A549 (cell line): ENCODE measurements at regions not wholly inside any gene's neighbourhood (a gene's known extent, or its start where the extent isn't known, plus 50 kb on each side); places are given as distances from the start of the nearest gene placed in this dataset.
"Not testable (repeated sequence)": the region's sequence is repeated elsewhere in the genome, so short reads cannot be mapped to it uniquely, and the experiment has no call there.

Experiments
- ATAC-seq, 2 experiments: fragments of 200-7000 bp in 1 of 2; fragments of >200 bp in 1 of 2; cut with Nextera tagmentation in 1 of 2; cut with Tn5 transposase in 1 of 2; 3 replicates each; pipeline versions ENCODE4 v1.8.0 to v1.9.1; 2018 to 2020; ENCODE audit warnings: mild to moderate bottlenecking in 1 of 2, moderate library complexity in 1 of 2
- CTCF ChIA-PET: fragments of 300-600 bp; sonication (Branson Sonifier 250); formaldehyde crosslinking; extraction: SDS; loops from one replicate; lab custom pipeline; 2021; ENCODE audit warnings: antibody characterized with exemption, inconsistent platforms; lab: Yijun Ruan, JAX
- POLR2A ChIA-PET: fragments of 350-600 bp; formaldehyde crosslinking; extraction: SDS; loops from one replicate; lab custom pipeline; 2021; ENCODE audit warnings: antibody characterized with exemption, inconsistent platforms; lab: Yijun Ruan, JAX
- DNase-seq, 2 experiments: peaks; one replicate each; pipeline versions ENCODE4 v3.0.0 to v3.0.0-alpha.2; 2011 to 2016; ENCODE audit warnings: low read depth in 1 of 2, low spot score in 1 of 2
- FAIRE-seq: peaks from 2 replicates; lab custom pipeline; 2011; peaks lifted over from hg19 to GRCh38; lab: Jason Lieb, UNC
- H3K27ac ChIP-seq, 2 experiments: fragments of >200 bp; sonication (Bioruptor Twin); formaldehyde crosslinking; 3 replicates each; pipeline ENCODE4 v1.5.1; 2016 to 2017
- H3K4me1 ChIP-seq: fragments of >200 bp; sonication (Bioruptor Twin); formaldehyde crosslinking; 3 replicates; pipeline ENCODE4 v1.6.1; 2016
- H3K4me2 ChIP-seq: fragments of >200 bp; sonication (Bioruptor Twin); formaldehyde crosslinking; 3 replicates; pipeline ENCODE4 v1.6.1; 2016
- H3K4me3 ChIP-seq: fragments of >200 bp; sonication (Bioruptor Twin); formaldehyde crosslinking; 3 replicates; pipeline ENCODE4 v1.5.1; 2016
- H3K9me3 ChIP-seq: fragments of >200 bp; sonication (Bioruptor Twin); formaldehyde crosslinking; 3 replicates; pipeline ENCODE4 v1.6.1; 2016
- CBX8 ChIP-seq: fragments of 200-600 bp; sonication (generic); IDR thresholded peaks from 2 replicates; pipeline ENCODE4 v1.6.1; 2016
- FOSL2 ChIP-seq, 2 experiments: fragments of 450-650 bp in 1 of 2; fragments of >200 bp in 1 of 2; sonication (Bioruptor Twin) in 1 of 2; formaldehyde crosslinking; IDR thresholded peaks; 2 replicates each; pipeline versions ENCODE4 v1.5.0 to v1.6.1; 2016 to 2020; ENCODE audit warnings: mild to moderate bottlenecking in 1 of 2, moderate library complexity in 1 of 2
- HDAC2 ChIP-seq: fragments of 200-600 bp; sonication (generic); IDR thresholded peaks from 2 replicates; pipeline ENCODE4 v1.6.1; 2016
- HOXA7 ChIP-seq: fragments of 250-450 bp; sonication (Bioruptor Pico); IDR thresholded peaks from 2 replicates; pipeline ENCODE4 v1.5.0; 2020; ENCODE audit warnings: mild to moderate bottlenecking, moderate library complexity
- JUNB ChIP-seq: fragments of >200 bp; sonication (Bioruptor Twin); formaldehyde crosslinking; IDR thresholded peaks from 2 replicates; pipeline ENCODE4 v1.6.1; 2016
- KDM1A ChIP-seq: fragments of 200-600 bp; sonication (generic); IDR thresholded peaks from 2 replicates; pipeline ENCODE4 v1.6.1; 2016; ENCODE audit warnings: low read depth, mild to moderate bottlenecking
- KDM5A ChIP-seq: fragments of 200-600 bp; sonication (generic); IDR thresholded peaks from 2 replicates; pipeline ENCODE4 v1.6.1; 2016; ENCODE audit warnings: antibody characterized with exemption, mild to moderate bottlenecking
- MAZ ChIP-seq: fragments of 150-350 bp; IDR thresholded peaks from 2 replicates; pipeline ENCODE4 v1.6.1; 2014; ENCODE audit warnings: antibody characterized with exemption, low read depth, low read length, borderline replicate concordance
- PHF8 ChIP-seq: fragments of 200-600 bp; sonication (generic); IDR thresholded peaks from 2 replicates; pipeline ENCODE4 v1.6.1; 2016; ENCODE audit warnings: low read depth, mild to moderate bottlenecking, antibody characterized with exemption, moderate library complexity, borderline replicate concordance
- POLR2A ChIP-seq: IDR thresholded peaks from 2 replicates; pipeline ENCODE4 v1.6.1; 2012; ENCODE audit warnings: mild to moderate bottlenecking, low read length
- POLR2AphosphoS2 ChIP-seq: conservative IDR thresholded peaks from 2 replicates; pipeline ENCODE4 v1.6.1; 2012; ENCODE audit warnings: low read length, improper control_type of control experiment, inconsistent platforms
- RAD21 ChIP-seq, 2 experiments: fragments of >200 bp in 1 of 2; sonication (Bioruptor Twin) in 1 of 2; formaldehyde crosslinking in 1 of 2; IDR thresholded peaks in 1 of 2; conservative IDR thresholded peaks in 1 of 2; 2 replicates in 1 of 2; 3 replicates in 1 of 2; pipeline ENCODE4 v1.6.1; 2012 to 2018; ENCODE audit warnings: inconsistent platforms in 1 of 2
- SREBF2 ChIP-seq: fragments of 450-650 bp; IDR thresholded peaks from 2 replicates; pipeline ENCODE4 v1.6.1; 2014; ENCODE audit warnings: mild to moderate bottlenecking, moderate library complexity
- TP53 ChIP-seq: fragments of 250-450 bp; sonication (Bioruptor Pico); IDR thresholded peaks from 2 replicates; pipeline ENCODE4 v1.5.0; 2021; ENCODE audit warnings: mild to moderate bottlenecking, moderate library complexity
- ZNF302 ChIP-seq: fragments of 250-450 bp; sonication (Bioruptor Pico); IDR thresholded peaks from 2 replicates; pipeline ENCODE4 v1.9.0; 2021; ENCODE audit warnings: inconsistent platforms, mild to moderate bottlenecking, moderate library complexity
- WGBS: methylation state at CpG from one replicate; pipeline ENCODE4 v1.1.6; 2017; ENCODE audit errors: missing lambda C conversion rate; 5-methylcytosine and 5-hydroxymethylcytosine counted together
- TF ChIP-seq, protein P1 (sequence below): fragments of 250-450 bp; sonication (Bioruptor Pico); IDR thresholded peaks from 2 replicates; pipeline ENCODE4 v1.5.0; 2020; ENCODE audit warnings: low read depth, mild to moderate bottlenecking, moderate library complexity
- TF ChIP-seq, protein P2 (sequence below): IDR thresholded peaks from 2 replicates; pipeline ENCODE4 v1.6.1; 2012
- TF ChIP-seq, protein P3 (sequence below): fragments of 250-450 bp; sonication (Bioruptor Pico); IDR thresholded peaks from 2 replicates; pipeline ENCODE4 v1.5.0; 2021; ENCODE audit warnings: mild to moderate bottlenecking, moderate library complexity, borderline replicate concordance

DNA sequence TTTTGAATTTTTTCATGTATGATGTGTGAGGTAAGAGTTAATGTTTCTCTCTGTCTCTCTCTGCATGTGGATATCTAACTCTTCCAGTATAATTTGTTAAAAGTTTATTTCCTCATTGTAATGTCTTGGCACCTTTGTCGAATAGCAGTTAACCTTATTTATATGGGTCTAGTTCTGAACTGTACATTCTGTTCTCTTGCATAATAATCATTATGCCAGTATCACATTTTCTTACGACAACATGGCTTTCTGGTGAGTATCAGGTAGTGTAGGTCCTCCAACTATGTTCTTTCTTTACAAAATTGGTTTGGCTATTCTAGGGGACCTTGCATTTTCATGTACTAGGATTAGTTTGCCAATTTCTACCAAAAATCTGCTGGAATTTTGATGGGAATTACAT, 337.0 kb upstream of the FZD8 start:
- TF ChIP-seq, protein P1, sequence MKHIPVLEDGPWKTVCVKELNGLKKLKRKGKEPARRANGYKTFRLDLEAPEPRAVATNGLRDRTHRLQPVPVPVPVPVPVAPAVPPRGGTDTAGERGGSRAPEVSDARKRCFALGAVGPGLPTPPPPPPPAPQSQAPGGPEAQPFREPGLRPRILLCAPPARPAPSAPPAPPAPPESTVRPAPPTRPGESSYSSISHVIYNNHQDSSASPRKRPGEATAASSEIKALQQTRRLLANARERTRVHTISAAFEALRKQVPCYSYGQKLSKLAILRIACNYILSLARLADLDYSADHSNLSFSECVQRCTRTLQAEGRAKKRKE (CRISPR knock-in tag): no peak
- DNase-seq (no peak), ATAC-seq (no peak), FAIRE-seq (no peak)
- no peak overlapping the region for H3K4me2 ChIP-seq
- ChIA-PET CTCF (no interaction called here), POLR2A (no interaction called here)
- H3K27ac ChIP-seq: no peak overlapping the region
- no peaks in the 10 kb centered on the region for H3K4me1 ChIP-seq
- no peaks in the 10 kb centered on the region for H3K9me3 ChIP-seq
- H3K4me3 ChIP-seq: no peak overlapping the region
- WGBS: 40% methylated on average over 2 of the region's 2 CpGs

DNA sequence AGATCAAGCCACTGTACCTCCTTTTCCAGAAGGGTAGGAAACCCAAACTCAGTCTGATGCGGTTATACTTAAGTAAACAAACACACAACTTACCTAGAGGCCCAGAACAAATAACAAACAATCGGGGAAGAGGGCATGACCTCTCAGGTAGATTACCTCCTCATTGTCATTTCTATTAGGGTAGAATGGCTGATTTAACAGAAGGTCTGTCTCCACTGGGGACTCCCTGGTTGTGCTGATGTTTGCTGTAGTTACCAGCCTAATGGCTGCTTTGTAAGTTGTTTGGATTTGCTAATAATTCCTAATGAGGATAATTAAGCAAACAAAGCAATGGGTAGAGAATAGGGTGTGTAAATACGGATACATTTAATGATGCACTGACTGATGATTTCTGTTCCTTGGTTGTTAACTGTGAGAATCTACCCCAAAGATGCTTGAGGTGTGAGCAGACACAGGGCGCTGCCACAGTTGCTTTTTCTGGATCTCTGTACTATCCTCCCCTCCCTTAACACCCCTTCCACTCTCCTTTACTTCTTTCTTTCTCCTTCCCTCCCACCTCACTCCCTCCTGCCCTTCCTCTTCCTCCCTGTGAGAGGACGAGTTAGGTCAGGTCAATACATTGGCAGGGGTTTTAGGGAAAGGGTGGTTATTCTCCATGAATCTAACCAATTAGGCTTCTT, 332.0 kb upstream of the FZD8 start:
- FAIRE-seq, ATAC-seq, CTCF ChIA-PET: not testable (repeated sequence)

DNA sequence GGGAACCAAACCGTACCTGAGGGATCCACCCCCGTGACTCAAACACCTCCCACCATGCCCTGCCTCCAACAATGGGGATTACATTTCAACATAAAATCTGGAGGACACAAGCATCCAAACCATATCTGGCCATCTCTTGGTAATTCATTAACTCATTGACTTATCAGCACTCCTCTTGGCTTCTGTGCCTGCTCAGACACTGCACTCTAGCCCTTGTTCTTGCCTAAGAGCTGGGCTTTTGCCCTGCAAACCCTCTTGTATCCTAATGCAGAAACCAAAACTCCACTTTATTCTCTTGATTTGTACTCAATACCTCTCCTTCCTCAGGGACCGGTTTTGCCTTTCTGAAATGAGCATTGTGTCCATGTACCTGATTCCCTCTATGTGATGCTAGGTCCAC, 330.2 kb upstream of the FZD8 start:
- Histone ChIP-seq H3K4me1 (no peaks in the 10 kb centered on the region), H3K9me3 (0 out of 3 replicates have a peak, but pooled peaks cover 6% of the 10 kb centered on the region), H3K4me2 (no peak overlapping the region), H3K4me3 (no peak overlapping the region), H3K27ac (no peak overlapping the region)
- ChIA-PET POLR2A (no interaction called here), CTCF (no interaction called here)
- DNase-seq (no peak), FAIRE-seq (no peak), ATAC-seq (no peak)
- WGBS: 22% methylated on average over 3 of the region's 3 CpGs
- TF ChIP-seq, protein P2, sequence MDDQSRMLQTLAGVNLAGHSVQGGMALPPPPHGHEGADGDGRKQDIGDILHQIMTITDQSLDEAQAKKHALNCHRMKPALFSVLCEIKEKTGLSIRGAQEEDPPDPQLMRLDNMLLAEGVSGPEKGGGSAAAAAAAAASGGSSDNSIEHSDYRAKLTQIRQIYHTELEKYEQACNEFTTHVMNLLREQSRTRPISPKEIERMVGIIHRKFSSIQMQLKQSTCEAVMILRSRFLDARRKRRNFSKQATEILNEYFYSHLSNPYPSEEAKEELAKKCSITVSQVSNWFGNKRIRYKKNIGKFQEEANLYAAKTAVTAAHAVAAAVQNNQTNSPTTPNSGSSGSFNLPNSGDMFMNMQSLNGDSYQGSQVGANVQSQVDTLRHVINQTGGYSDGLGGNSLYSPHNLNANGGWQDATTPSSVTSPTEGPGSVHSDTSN: no peak
- no peak for TF ChIP-seq POLR2AphosphoS2
- TF ChIP-seq POLR2A: no peak
- TF ChIP-seq, protein P3, sequence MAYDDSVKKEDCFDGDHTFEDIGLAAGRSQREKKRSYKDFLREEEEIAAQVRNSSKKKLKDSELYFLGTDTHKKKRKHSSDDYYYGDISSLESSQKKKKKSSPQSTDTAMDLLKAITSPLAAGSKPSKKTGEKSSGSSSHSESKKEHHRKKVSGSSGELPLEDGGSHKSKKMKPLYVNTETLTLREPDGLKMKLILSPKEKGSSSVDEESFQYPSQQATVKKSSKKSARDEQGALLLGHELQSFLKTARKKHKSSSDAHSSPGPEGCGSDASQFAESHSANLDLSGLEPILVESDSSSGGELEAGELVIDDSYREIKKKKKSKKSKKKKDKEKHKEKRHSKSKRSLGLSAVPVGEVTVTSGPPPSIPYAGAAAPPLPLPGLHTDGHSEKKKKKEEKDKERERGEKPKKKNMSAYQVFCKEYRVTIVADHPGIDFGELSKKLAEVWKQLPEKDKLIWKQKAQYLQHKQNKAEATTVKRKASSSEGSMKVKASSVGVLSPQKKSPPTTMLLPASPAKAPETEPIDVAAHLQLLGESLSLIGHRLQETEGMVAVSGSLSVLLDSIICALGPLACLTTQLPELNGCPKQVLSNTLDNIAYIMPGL (CRISPR knock-in tag): no peak
- no peak for TF ChIP-seq HDAC2
- no peak for TF ChIP-seq ZNF302 (CRISPR knock-in tag)
- no peak for TF ChIP-seq KDM1A
- no peak for TF ChIP-seq HOXA7
- no peak for TF ChIP-seq FOSL2 (IDR thresholded peaks at IDR 0.05)
- no peak for TF ChIP-seq FOSL2 (CRISPR knock-in tag; IDR thresholded peaks at IDR 0.05)
- no peak for TF ChIP-seq KDM5A
- TF ChIP-seq RAD21 (conservative IDR thresholded peaks at IDR 0.05 in 1 of 2, IDR thresholded peaks at IDR 0.05 in 1 of 2): no peak
- no peak for TF ChIP-seq CBX8
- no peak for TF ChIP-seq JUNB
- no peak for TF ChIP-seq MAZ
- no peak for TF ChIP-seq PHF8
- no peak for TF ChIP-seq TP53 (CRISPR knock-in tag)
- no peak for TF ChIP-seq SREBF2

More for the DNA sequence above, 332.0 kb upstream of the FZD8 start:
- H3K4me3 ChIP-seq, H3K4me2 ChIP-seq, H3K4me1 ChIP-seq, H3K9me3 ChIP-seq, POLR2A ChIA-PET, DNase-seq, H3K27ac ChIP-seq: not testable (repeated sequence)
- WGBS: 42% methylated on average over 5 of the region's 5 CpGs
